ENCODE measurements at regions not wholly inside any gene's neighbourhood (a gene's known extent, or its start where the extent isn't known, plus 50 kb on each side); places are given as distances from the start of the nearest gene placed in this dataset.

GRCh38 chr16:61324044-61324443 is 712.2 kb downstream of the CDH8 start:
- in situ Hi-C loops (cut with HindIII; ENCODE audit: low pct_ligation_motif_present, low sequenced_read_pairs): no loop called here
- H3K4me3 ChIP-seq (ENCODE audit: low read depth, low read length): no peak overlapping the region
- H3K36me3 ChIP-seq (replicated peaks): no peaks in the 10 kb centered on the region
- DNase-seq: no peak
- no peaks in the 10 kb centered on the region for H3K27me3 ChIP-seq (replicated peaks)
- TF ChIP-seq CTCF (IDR thresholded peaks at IDR 0.05; ENCODE audit: low read depth, low read length, missing control alignments): no peak
- no peak overlapping the region for H3K27ac ChIP-seq

GRCh38 chr16:61323456-61323855 is 712.8 kb downstream of the CDH8 start:
- no peaks in the 10 kb centered on the region for H3K27me3 ChIP-seq (replicated peaks)
- in situ Hi-C loops (cut with HindIII; ENCODE audit: low pct_ligation_motif_present, low sequenced_read_pairs): no loop called here
- no peak for TF ChIP-seq CTCF (IDR thresholded peaks at IDR 0.05; ENCODE audit: low read depth, low read length, missing control alignments)
- no peak overlapping the region for H3K4me3 ChIP-seq (ENCODE audit: low read depth, low read length)
- no peak overlapping the region for H3K27ac ChIP-seq
- DNase-seq: peak; percentile 48
- H3K36me3 ChIP-seq (replicated peaks): no peaks in the 10 kb centered on the region

- Histone ChIP-seq H3K4me3 (ENCODE audit: low read depth, low read length) (no peak overlapping the region), H3K27ac (no peak overlapping the region), H3K36me3 (replicated peaks) (no peaks in the 10 kb centered on the region), H3K27me3 (replicated peaks) (no peaks in the 10 kb centered on the region)
- TF ChIP-seq CTCF (IDR thresholded peaks at IDR 0.05; ENCODE audit: low read depth, low read length, missing control alignments): no peak
- no peak for DNase-seq
- in situ Hi-C loops (cut with HindIII; ENCODE audit: low pct_ligation_motif_present, low sequenced_read_pairs): no loop called here
Observed at GRCh38 chr16:61320791-61321190, 715.4 kb downstream of the CDH8 start.

GRCh38 chr16:61313931-61314330 is 722.3 kb downstream of the CDH8 start:
- DNase-seq: peak; percentile 13
- Histone ChIP-seq H3K27ac (no peak overlapping the region), H3K4me3 (ENCODE audit: low read depth, low read length) (no peak overlapping the region), H3K36me3 (replicated peaks) (no peaks in the 10 kb centered on the region), H3K27me3 (replicated peaks) (no peaks in the 10 kb centered on the region)
- in situ Hi-C loops (cut with HindIII; ENCODE audit: low pct_ligation_motif_present, low sequenced_read_pairs): no loop called here
- no peak for TF ChIP-seq CTCF (IDR thresholded peaks at IDR 0.05; ENCODE audit: low read depth, low read length, missing control alignments)

- Histone ChIP-seq H3K27ac (no peak overlapping the region), H3K4me3 (ENCODE audit: low read depth, low read length) (no peak overlapping the region), H3K36me3 (replicated peaks) (no peaks in the 10 kb centered on the region), H3K27me3 (replicated peaks) (no peaks in the 10 kb centered on the region)
- DNase-seq: no peak
- in situ Hi-C loops (cut with HindIII; ENCODE audit: low pct_ligation_motif_present, low sequenced_read_pairs): no loop called here
- TF ChIP-seq CTCF (IDR thresholded peaks at IDR 0.05; ENCODE audit: low read depth, low read length, missing control alignments): no peak
Observed at GRCh38 chr16:61309386-61309785, 726.9 kb downstream of the CDH8 start.

- H3K27me3 ChIP-seq (replicated peaks): no peaks in the 10 kb centered on the region
- no peak overlapping the region for H3K4me3 ChIP-seq (ENCODE audit: low read depth, low read length)
- no peak overlapping the region for H3K27ac ChIP-seq
- H3K36me3 ChIP-seq (replicated peaks): no peaks in the 10 kb centered on the region
- in situ Hi-C loops (cut with HindIII; ENCODE audit: low pct_ligation_motif_present, low sequenced_read_pairs): no loop called here
- TF ChIP-seq CTCF (IDR thresholded peaks at IDR 0.05; ENCODE audit: low read depth, low read length, missing control alignments): no peak
- no peak for DNase-seq
Observed at GRCh38 chr16:61306204-61306603, 730.0 kb downstream of the CDH8 start.
